ENCODE measurements at regions not wholly inside any gene's neighbourhood (a gene's known extent, or its start where the extent isn't known, plus 50 kb on each side); places are given as distances from the start of the nearest gene placed in this dataset.

GRCh38 chr1:17877316-17877715, 122.2 kb downstream of the ACTL8 start:
- DNase-seq (peak; percentile 20), ATAC-seq (no peak)
- Histone ChIP-seq H3K36me3 (no peaks in the 10 kb centered on the region), H3K27me3 (no peaks in the 10 kb centered on the region), H3K27ac (no peak overlapping the region), H3K4me3 (no peak overlapping the region), H3K4me1 (no peaks in the 10 kb centered on the region), H3K9me3 (no peaks in the 10 kb centered on the region)
- intact Hi-C loops (cut with DNase I): no loop called here
- TF ChIP-seq, protein P1, sequence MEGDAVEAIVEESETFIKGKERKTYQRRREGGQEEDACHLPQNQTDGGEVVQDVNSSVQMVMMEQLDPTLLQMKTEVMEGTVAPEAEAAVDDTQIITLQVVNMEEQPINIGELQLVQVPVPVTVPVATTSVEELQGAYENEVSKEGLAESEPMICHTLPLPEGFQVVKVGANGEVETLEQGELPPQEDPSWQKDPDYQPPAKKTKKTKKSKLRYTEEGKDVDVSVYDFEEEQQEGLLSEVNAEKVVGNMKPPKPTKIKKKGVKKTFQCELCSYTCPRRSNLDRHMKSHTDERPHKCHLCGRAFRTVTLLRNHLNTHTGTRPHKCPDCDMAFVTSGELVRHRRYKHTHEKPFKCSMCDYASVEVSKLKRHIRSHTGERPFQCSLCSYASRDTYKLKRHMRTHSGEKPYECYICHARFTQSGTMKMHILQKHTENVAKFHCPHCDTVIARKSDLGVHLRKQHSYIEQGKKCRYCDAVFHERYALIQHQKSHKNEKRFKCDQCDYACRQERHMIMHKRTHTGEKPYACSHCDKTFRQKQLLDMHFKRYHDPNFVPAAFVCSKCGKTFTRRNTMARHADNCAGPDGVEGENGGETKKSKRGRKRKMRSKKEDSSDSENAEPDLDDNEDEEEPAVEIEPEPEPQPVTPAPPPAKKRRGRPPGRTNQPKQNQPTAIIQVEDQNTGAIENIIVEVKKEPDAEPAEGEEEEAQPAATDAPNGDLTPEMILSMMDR (IDR thresholded peaks at IDR 0.05): no peak

DNA sequence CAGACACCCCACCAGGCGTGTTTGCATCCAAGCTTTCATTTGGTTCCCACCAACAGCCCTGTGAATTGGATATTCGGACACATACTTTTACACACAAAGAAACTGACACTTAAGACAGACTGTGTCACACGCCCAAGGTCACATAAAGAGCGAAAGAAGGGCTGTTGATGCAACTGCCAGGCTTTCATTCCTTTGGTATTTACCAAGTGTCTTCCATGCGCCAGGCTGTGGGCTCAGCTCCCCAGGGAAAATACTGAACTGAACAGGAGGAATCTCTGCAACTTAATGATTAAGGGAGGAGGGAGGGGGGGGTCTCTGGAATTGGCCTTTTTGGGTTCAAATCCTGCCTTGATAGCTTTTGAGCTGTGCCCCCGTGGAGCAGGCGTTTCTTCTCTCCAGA, 122.8 kb downstream of the ACTL8 start:
- DNase-seq: peak; percentile 3
- Histone ChIP-seq H3K4me3 (no peak overlapping the region), H3K27ac (no peak overlapping the region), H3K4me1 (no peaks in the 10 kb centered on the region), H3K36me3 (no peaks in the 10 kb centered on the region), H3K27me3 (no peaks in the 10 kb centered on the region), H3K9me3 (no peaks in the 10 kb centered on the region)
- no peak for ATAC-seq
- TF ChIP-seq, protein P1 (IDR thresholded peaks at IDR 0.05): no peak
- intact Hi-C loops (cut with DNase I): no loop called here

- intact Hi-C loops (cut with DNase I): no loop called here
- no peaks in the 10 kb centered on the region for H3K4me1 ChIP-seq
- no peak overlapping the region for H3K27ac ChIP-seq
- TF ChIP-seq, protein P1 (IDR thresholded peaks at IDR 0.05): no peak
- H3K4me3 ChIP-seq: no peak overlapping the region
- DNase-seq: peak; percentile 19
- no peak for ATAC-seq
- H3K36me3 ChIP-seq: no peaks in the 10 kb centered on the region
- no peaks in the 10 kb centered on the region for H3K9me3 ChIP-seq
- H3K27me3 ChIP-seq: no peaks in the 10 kb centered on the region
Observed at GRCh38 chr1:17878837-17879236, 123.7 kb downstream of the ACTL8 start.

- intact Hi-C loops (cut with DNase I): no loop called here
- Histone ChIP-seq H3K4me1 (no peaks in the 10 kb centered on the region), H3K27me3 (no peaks in the 10 kb centered on the region), H3K4me3 (no peak overlapping the region), H3K36me3 (no peaks in the 10 kb centered on the region), H3K9me3 (no peaks in the 10 kb centered on the region), H3K27ac (no peak overlapping the region)
- TF ChIP-seq, protein P1 (IDR thresholded peaks at IDR 0.05): no peak
- ATAC-seq (no peak), DNase-seq (peak; percentile 31)
Observed at GRCh38 chr1:17880449-17880848, 125.3 kb downstream of the ACTL8 start.

DNA sequence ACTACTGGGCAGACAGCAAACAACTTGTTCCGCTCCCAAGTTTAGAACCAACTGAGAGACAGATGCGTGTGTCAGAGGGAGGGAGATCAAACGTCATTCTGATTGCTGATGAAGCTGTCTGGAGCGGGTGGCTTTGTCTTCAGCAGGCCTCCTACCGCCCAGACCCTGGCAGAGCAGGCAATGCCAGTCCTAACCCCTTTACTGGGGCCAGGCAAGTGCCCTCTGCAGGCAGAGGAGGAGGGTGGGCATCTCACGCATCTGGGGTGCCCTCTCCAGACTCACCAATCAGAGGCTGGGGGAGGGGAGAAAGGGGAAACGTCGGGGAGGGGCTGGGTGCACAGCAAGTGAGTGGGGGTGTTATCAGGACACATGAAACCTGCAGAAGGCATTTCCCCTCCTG, 126.6 kb downstream of the ACTL8 start:
- TF ChIP-seq, protein P1 (IDR thresholded peaks at IDR 0.05): no peak

GRCh38 chr1:17883136-17883535, 128.0 kb downstream of the ACTL8 start:
- no peaks in the 10 kb centered on the region for H3K4me1 ChIP-seq
- no peaks in the 10 kb centered on the region for H3K9me3 ChIP-seq
- intact Hi-C loops (cut with DNase I): no loop called here
- no peak for ATAC-seq
- H3K27me3 ChIP-seq: peaks cover 13% of the 10 kb centered on the region
- peak; percentile 41 for DNase-seq
- H3K36me3 ChIP-seq: no peaks in the 10 kb centered on the region
- TF ChIP-seq, protein P1 (IDR thresholded peaks at IDR 0.05): no peak
- H3K27ac ChIP-seq: no peak overlapping the region
- H3K4me3 ChIP-seq: no peak overlapping the region

More for the DNA sequence above, 126.6 kb downstream of the ACTL8 start:
- Histone ChIP-seq H3K9me3 (no peaks in the 10 kb centered on the region), H3K4me1 (no peaks in the 10 kb centered on the region), H3K27ac (no peak overlapping the region), H3K4me3 (no peak overlapping the region), H3K36me3 (no peaks in the 10 kb centered on the region), H3K27me3 (peaks cover 1% of the 10 kb centered on the region)
- intact Hi-C loops (cut with DNase I): no loop called here
- DNase-seq (peak; percentile 20), ATAC-seq (no peak)
